HEK293T (cell line): ENCODE measurements at regions not wholly inside any gene's neighbourhood (a gene's known extent, or its start where the extent isn't known, plus 50 kb on each side); places are given as distances from the start of the nearest gene placed in this dataset.

Experiments used
- CTCF ChIA-PET: fragments of 350-600 bp; formaldehyde crosslinking; extraction: SDS; loops from one replicate; lab custom pipeline; 2021; ENCODE audit warnings: antibody characterized with exemption, inconsistent platforms; lab: Yijun Ruan, JAX
- POLR2A ChIA-PET: fragments of 350-600 bp; formaldehyde crosslinking; extraction: SDS; loops from one replicate; lab custom pipeline; 2020; ENCODE audit warnings: antibody characterized with exemption, inconsistent platforms; lab: Yijun Ruan, JAX
- DNase-seq: peaks from one replicate; pipeline ENCODE4 v3.0.0; 2012; ENCODE audit warnings: mixed read lengths; ENCODE audit errors: extremely low spot score
- ARNT ChIP-seq: fragments of 450-650 bp; IDR thresholded peaks from 2 replicates; pipeline ENCODE4 v1.6.1; 2017; ENCODE audit warnings: mild to moderate bottlenecking
- BHLHE40 ChIP-seq: fragments of 450-650 bp; IDR thresholded peaks from 2 replicates; pipeline ENCODE4 v1.6.1; 2016; ENCODE audit warnings: mild to moderate bottlenecking, moderate library complexity, borderline replicate concordance
- CTBP1 ChIP-seq: fragments of 450-650 bp; IDR thresholded peaks from 2 replicates; pipeline ENCODE4 v1.6.1; 2016; ENCODE audit warnings: borderline replicate concordance
- ELF4 ChIP-seq: fragments of 450-650 bp; IDR thresholded peaks from 2 replicates; pipeline ENCODE4 v1.6.1; 2017; ENCODE audit warnings: antibody characterized with exemption
- FOXA1 ChIP-seq: fragments of 450-650 bp; IDR thresholded peaks from 2 replicates; pipeline ENCODE4 v1.6.1; 2016; ENCODE audit warnings: mild to moderate bottlenecking
- FOXK2 ChIP-seq: fragments of 450-650 bp; IDR thresholded peaks from 2 replicates; pipeline ENCODE4 v1.6.1; 2016; ENCODE audit warnings: mild to moderate bottlenecking
- FOXM1 ChIP-seq: fragments of 450-650 bp; IDR thresholded peaks from 2 replicates; pipeline ENCODE4 v1.6.1; 2017; ENCODE audit warnings: mild to moderate bottlenecking, borderline replicate concordance
- HDGF ChIP-seq: fragments of 450-650 bp; IDR thresholded peaks from 2 replicates; pipeline ENCODE4 v1.6.1; 2017; ENCODE audit warnings: antibody characterized with exemption, borderline replicate concordance
- L3MBTL2 ChIP-seq: fragments of 450-650 bp; conservative IDR thresholded peaks from 2 replicates; pipeline ENCODE4 v1.6.1; 2016; ENCODE audit warnings: mild to moderate bottlenecking
- LEF1 ChIP-seq: fragments of 450-650 bp; IDR thresholded peaks from 2 replicates; pipeline ENCODE4 v1.6.1; 2017; ENCODE audit warnings: mild to moderate bottlenecking, borderline replicate concordance
- NFRKB ChIP-seq: fragments of 450-650 bp; IDR thresholded peaks from 2 replicates; pipeline ENCODE4 v1.6.1; 2016; ENCODE audit warnings: mild to moderate bottlenecking, moderate library complexity
- PKNOX1 ChIP-seq: fragments of 450-650 bp; IDR thresholded peaks from 2 replicates; pipeline ENCODE4 v1.6.1; 2016
- SP1 ChIP-seq: fragments of 450-650 bp; IDR thresholded peaks from 2 replicates; pipeline ENCODE4 v1.6.1; 2017
- SUZ12 ChIP-seq: fragments of 450-650 bp; IDR thresholded peaks from 2 replicates; pipeline ENCODE4 v1.6.1; 2016; ENCODE audit warnings: mild to moderate bottlenecking
- TARDBP ChIP-seq: fragments of 450-650 bp; IDR thresholded peaks from 2 replicates; pipeline ENCODE4 v1.6.1; 2016
- ZNF384 ChIP-seq: fragments of 450-650 bp; IDR thresholded peaks from 2 replicates; pipeline ENCODE4 v1.6.1; 2016

GRCh38 chr9:88813638-88814209 lies 177.5 kb upstream of the S1PR3 start:
- ChIA-PET CTCF (interaction anchor here (0.5 kb wide), 1 partner anchor 294 kb away, joined by 4 read pairs; no protein-coding TSS in a partner anchor), POLR2A (no interaction called here)
- TF ChIP-seq L3MBTL2 (no peak), FOXK2 (no peak), ARNT (no peak), ELF4 (no peak), PKNOX1 (no peak), SUZ12 (no peak), FOXA1 (no peak), LEF1 (no peak), NFRKB (no peak)
- DNase-seq: no peak

- ChIA-PET POLR2A (no interaction called here), CTCF (interaction anchor here (0.5 kb wide), 1 partner anchor 293 kb away, joined by 4 read pairs; no protein-coding TSS in a partner anchor)
- DNase-seq: no peak
- no peak for TF ChIP-seq TARDBP
- TF ChIP-seq L3MBTL2: no peak
- no peak for TF ChIP-seq ELF4
- no peak for TF ChIP-seq PKNOX1
- no peak for TF ChIP-seq ARNT
- no peak for TF ChIP-seq FOXM1
- TF ChIP-seq CTBP1: no peak
- TF ChIP-seq LEF1: no peak
- TF ChIP-seq FOXK2: no peak
- TF ChIP-seq BHLHE40: no peak
These were observed 176.7 kb upstream of the S1PR3 start for GRCh38 chr9:88814577-88814976.

- no peak for DNase-seq
- ChIA-PET POLR2A (no interaction called here), CTCF (no interaction called here)
- TF ChIP-seq FOXM1: no peak
These were observed 175.1 kb upstream of the S1PR3 start for GRCh38 chr9:88816141-88816540.

GRCh38 chr9:88816591-88816990 lies 174.7 kb upstream of the S1PR3 start:
- no peak for TF ChIP-seq FOXK2
- TF ChIP-seq SP1: no peak
- no peak for TF ChIP-seq CTBP1
- TF ChIP-seq BHLHE40: no peak
- TF ChIP-seq L3MBTL2: no peak
- TF ChIP-seq HDGF: no peak
- no peak for TF ChIP-seq ARNT
- no peak for TF ChIP-seq FOXA1
- TF ChIP-seq LEF1: no peak
- no peak for TF ChIP-seq ELF4
- no peak for TF ChIP-seq SUZ12
- no peak for TF ChIP-seq TARDBP
- no peak for TF ChIP-seq FOXM1
- TF ChIP-seq NFRKB: no peak
- no peak for TF ChIP-seq PKNOX1
- no peak for TF ChIP-seq ZNF384
- no peak for DNase-seq
- CTCF ChIA-PET: no interaction called here
- POLR2A ChIA-PET: no interaction called here

- no peak for DNase-seq
- TF ChIP-seq PKNOX1: no peak
- no peak for TF ChIP-seq NFRKB
- TF ChIP-seq SP1: no peak
- TF ChIP-seq L3MBTL2: no peak
- no peak for TF ChIP-seq TARDBP
- no peak for TF ChIP-seq LEF1
- TF ChIP-seq SUZ12: no peak
- TF ChIP-seq FOXK2: no peak
- no peak for TF ChIP-seq FOXA1
- TF ChIP-seq HDGF: no peak
- TF ChIP-seq ELF4: no peak
- no peak for TF ChIP-seq CTBP1
- TF ChIP-seq ARNT: no peak
- no peak for TF ChIP-seq ZNF384
- TF ChIP-seq FOXM1: no peak
- TF ChIP-seq BHLHE40: no peak
- CTCF ChIA-PET: no interaction called here
- POLR2A ChIA-PET: no interaction called here
These were observed 173.6 kb upstream of the S1PR3 start for GRCh38 chr9:88817628-88818027.

GRCh38 chr9:88818495-88819201 lies 172.6 kb upstream of the S1PR3 start:
- ChIA-PET POLR2A (no interaction called here), CTCF (no interaction called here)
- no peak for DNase-seq
- TF ChIP-seq FOXA1 (no peak), NFRKB (no peak), FOXK2 (no peak), HDGF (no peak), ZNF384 (no peak), LEF1 (no peak), FOXM1 (no peak), TARDBP (no peak)
